ENCODE measurements at regions not wholly inside any gene's neighbourhood (a gene's known extent, or its start where the extent isn't known, plus 50 kb on each side); places are given as distances from the start of the nearest gene placed in this dataset.
"Not testable (repeated sequence)": the region's sequence is repeated elsewhere in the genome, so short reads cannot be mapped to it uniquely, and the experiment has no call there.

GRCh38 chr10:109809954-109810353 is 113.4 kb downstream of the XPNPEP1 start:
- DNase-seq: not testable (repeated sequence)

DNA sequence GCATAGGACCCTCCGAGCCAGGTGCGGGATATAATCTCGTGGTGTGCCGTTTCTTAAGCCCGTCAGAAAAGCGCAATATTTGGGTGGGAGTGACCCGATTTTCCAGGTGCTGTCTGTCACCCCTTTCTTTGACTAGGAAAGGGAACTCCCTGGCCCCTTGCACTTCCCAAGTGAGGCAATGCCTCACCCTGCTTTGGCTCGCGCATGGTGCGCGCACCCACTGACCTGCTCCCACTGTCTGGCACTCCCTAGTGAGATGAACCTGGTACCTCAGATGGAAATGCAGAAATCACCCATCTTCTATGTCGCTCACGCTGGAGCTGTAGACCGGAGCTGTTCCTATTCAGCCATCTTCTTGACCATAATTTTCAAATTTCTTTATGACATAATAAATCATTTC is 122.1 kb downstream of the XPNPEP1 start:
- DNase-seq: not testable (repeated sequence)

DNA sequence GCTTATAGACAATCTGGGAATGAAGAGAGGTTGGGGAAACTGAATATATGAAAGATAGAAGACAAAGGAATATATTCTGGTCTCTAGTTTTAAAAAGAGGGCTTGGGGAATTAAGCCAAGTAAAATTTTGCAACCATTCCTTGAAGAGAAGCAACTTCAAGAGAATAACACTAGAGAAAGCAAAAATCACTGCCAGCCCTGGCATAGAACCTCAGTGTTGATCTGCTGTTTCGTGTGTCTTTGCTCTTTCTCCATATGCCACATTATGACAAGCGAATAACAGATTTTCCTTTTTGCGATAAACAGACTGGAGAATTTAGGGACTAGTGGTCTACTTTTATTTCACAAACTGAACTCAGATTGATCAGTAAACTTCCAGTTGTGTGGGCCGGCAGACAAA is 132.7 kb downstream of the XPNPEP1 start:
- DNase-seq: no peak

- peak; percentile 75 for DNase-seq
Observed at GRCh38 chr10:109784236-109784635, 139.1 kb downstream of the XPNPEP1 start.

DNA sequence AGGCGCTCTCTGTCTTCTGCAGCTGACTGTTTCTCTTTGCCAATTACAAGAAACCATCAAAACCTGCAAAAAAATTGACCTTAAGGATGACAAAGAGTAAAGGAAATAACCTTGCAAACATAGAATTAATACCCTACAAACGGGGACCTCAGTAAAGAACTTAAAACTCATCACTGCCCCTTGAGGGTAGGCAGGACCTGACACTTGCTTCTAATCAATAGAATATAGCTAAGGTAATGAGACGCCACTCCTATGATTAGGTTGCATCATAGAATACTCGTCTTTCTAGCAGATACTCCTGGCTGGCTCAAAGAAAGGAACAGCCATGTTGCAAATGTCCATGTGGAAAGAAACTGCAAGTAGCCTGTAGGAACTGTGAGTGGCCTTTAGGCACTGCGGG is 140.0 kb downstream of the XPNPEP1 start:
- no peak for DNase-seq

GRCh38 chr10:109780997-109781396 is 142.3 kb downstream of the XPNPEP1 start:
- no peak for DNase-seq

- no peak for DNase-seq
Observed at GRCh38 chr10:109778993-109779392, 144.3 kb downstream of the XPNPEP1 start.

DNA sequence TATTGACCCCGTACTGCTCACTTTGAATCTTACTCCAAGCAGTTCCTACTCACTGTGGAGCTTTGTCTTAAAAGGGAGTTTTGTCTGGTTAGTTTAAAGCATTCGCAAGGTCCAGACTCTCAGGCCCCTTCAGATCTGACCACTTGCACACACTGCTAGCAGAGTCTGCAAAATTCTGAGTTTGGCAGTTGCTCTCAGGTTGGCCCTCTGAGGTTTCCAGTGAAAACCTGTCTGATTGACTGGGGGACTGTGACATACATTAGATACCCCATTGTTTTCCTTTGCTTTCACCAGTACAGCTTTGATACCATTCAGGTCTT is 149.2 kb downstream of the XPNPEP1 start:
- no peak for DNase-seq

GRCh38 chr10:109773288-109774120 is 149.8 kb downstream of the XPNPEP1 start:
- no peak for DNase-seq

DNA sequence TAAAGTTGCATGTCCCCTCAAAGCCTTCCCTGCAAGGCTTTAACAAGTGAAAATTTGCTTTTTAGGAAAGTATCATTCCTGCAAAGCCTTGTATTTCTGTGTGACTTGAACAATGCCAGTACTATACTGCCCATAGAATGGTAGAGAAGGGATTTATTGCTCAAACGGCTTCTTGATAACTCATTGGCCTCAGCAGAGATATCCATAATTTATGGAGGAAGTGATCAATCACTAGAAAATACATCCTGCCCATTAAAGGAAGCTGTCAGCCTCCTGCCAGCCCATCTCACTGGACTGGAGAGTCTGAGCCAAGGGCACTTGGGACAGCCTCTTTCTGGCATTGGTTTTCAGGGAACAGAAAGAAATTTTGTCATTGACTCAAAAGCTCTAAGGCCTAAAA is 152.6 kb downstream of the XPNPEP1 start:
- DNase-seq: no peak

GRCh38 chr10:109769966-109770365 is 153.3 kb downstream of the XPNPEP1 start:
- no peak for DNase-seq

DNA sequence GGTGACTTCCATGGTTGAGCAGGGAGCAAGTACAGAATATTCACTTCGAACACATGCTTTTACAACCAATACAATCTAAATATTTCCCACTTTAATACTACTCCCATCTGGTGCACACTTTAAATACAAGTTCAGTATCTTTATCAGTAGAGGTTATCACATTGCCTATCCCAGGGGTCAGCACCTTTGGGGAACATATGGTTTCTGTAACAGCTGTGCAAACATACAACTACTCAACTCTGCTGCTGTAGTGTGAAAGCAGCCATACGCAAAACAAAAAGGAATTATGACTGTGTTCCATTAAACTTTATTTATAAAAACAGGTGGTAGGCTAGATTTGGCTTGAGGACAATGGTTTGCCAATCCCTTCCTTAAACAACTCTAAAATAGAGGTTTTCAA is 157.5 kb downstream of the XPNPEP1 start:
- DNase-seq: no peak

GRCh38 chr10:109762555-109762954 is 160.8 kb downstream of the XPNPEP1 start:
- no peak for DNase-seq

DNA sequence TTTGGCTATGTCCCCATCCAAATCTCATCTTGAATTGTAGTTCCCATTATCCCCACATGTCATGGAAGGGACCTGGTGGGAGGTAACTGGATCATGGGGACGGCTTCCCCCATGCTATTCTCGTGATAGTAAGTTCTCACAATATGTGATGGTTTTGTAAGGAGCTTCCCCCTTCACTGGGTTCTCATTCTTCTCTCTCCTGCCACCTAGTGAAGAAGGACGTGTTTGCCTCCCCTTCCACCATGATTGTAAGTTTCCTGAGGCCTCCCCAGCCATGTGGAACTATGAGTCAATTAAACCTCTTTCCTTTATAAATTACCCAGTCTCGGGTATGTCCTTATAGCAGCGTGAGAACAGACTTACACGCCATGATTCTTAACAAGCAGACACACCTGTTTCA is 165.6 kb downstream of the XPNPEP1 start:
- not testable (repeated sequence) for DNase-seq

GRCh38 chr10:109746861-109747260 is 176.4 kb downstream of the XPNPEP1 start:
- no peak for DNase-seq

GRCh38 chr10:109744020-109744419 is 179.3 kb downstream of the XPNPEP1 start:
- no peak for DNase-seq

DNA sequence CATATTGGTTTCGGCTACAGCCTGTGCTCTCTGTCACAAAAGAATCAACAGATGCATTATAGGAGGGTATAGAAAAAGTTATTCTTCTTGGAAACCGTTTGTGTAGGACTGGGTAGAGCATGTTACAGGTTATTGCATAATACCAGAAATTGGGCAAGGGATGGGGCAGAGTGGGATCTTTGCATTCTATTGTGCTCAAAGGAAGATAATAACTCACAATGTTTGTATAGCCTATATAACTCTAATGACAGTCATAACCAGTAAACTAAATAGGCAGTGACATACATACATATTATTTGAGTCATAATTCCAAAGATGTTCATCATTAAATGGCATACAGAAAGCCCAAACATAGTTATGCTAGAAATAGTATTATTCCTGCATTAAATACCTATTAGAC is 179.7 kb downstream of the XPNPEP1 start:
- no peak for DNase-seq

GRCh38 chr10:109743146-109743545 is 180.2 kb downstream of the XPNPEP1 start:
- no peak for DNase-seq

- no peak for DNase-seq
Observed at GRCh38 chr10:109741712-109742111, 181.6 kb downstream of the XPNPEP1 start.

- no peak for DNase-seq
Observed at GRCh38 chr10:109740436-109740835, 182.9 kb downstream of the XPNPEP1 start.

GRCh38 chr10:109737626-109738025 is 185.7 kb downstream of the XPNPEP1 start:
- DNase-seq: no peak

GRCh38 chr10:109737009-109737408 is 186.3 kb downstream of the XPNPEP1 start:
- no peak for DNase-seq

DNA sequence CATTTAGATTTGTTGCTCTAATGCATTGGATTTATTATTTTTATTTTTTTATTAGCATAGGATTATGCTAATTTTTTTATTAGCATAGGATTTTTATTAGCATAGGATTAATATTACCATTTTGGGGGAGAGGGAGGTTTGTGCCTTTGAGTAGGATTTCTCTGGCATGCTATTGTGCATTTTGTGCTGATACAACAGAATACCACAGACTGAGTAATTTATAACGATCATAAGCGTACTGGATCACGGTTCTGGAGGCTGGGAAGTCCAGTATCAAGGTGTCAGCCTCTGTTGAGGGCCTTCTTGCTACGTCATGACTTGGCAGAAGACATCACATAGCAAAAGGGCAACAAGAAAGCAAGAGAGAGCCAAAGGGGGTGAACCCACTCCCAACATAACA is 187.5 kb downstream of the XPNPEP1 start:
- DNase-seq: no peak

DNA sequence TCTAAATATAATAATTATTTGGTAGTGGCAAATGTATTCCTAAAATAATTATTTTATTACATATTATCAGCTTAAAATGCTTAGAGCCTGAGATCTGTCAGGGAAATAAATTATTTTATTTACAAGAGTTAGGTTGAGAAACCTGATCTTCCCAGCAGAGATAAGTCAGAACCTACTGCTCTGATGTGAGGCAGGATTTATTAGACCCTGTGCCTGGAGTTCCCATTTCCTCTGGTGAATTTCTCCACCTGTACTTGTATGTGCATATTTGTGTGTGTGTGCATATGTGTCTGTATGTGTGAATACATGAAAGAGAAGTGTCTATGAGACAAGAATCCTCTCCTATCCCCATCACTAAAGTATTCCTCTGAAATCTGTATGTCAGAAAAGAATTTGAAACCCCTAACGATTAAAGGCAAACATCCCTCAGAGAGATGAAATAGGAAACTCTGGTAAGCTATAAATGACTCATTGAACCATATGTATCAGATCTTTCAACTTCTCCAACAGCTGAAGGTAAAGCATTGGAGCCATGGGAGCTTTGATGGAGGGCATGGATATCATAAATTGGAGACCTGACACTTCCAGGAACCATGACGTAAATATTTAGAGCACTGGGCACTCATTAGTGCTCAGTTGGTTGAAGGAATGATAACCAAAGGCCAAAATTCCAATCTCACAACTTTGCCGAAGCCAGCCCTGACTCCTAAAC is 190.9 kb downstream of the XPNPEP1 start:
- no peak for DNase-seq

- not testable (repeated sequence) for DNase-seq
Observed at GRCh38 chr10:109729895-109730294, 193.4 kb downstream of the XPNPEP1 start.

Measured in islet precursor cell (in vitro differentiated cells).